ENCODE measurements at regions not wholly inside any gene's neighbourhood (a gene's known extent, or its start where the extent isn't known, plus 50 kb on each side); places are given as distances from the start of the nearest gene placed in this dataset.

DNA sequence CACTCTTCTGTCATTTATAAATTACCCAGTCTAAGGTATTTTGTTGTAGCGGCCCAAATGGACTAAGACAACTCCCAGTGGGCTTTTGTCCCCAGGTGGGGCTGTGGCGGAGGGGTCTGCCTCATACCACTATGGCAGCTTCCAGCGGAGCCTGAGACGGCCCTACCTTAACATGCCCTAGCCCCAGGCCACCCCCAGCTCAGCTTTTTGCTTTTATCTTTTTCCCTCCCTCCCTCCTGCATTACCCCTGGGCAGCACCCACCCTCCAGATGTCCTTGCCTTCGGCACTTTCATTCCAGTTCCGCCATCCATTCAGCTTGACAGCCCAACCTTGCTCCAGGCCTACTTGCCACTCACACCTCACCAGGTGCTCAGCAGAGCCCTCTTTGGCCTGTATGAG lies 307.3 kb downstream of the PTPRU start:
- TF ChIP-seq CTCF (IDR thresholded peaks at IDR 0.05; ENCODE audit: low read length, missing control alignments): no peak
- no peak for DNase-seq (ENCODE audit: low read depth)

DNA sequence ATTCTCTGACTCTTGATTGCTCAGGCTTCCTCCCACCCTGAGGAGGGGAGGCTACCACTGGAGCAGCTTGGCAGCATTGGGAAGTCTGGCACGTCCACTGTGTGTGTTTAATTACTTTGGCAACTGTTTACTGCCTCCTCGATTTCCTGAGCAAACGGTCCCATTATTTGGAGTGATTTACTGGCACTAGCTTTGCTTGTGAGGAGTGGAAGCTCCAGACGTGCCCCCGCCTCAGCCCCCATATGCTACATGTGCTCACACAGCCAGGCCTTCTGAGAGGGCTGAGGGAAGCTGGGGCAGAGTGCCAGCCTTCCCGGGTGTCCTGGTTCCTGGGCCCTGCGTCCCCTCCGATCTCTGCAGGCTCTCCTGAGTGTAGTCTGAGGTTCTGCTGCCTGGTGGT lies 306.2 kb downstream of the PTPRU start:
- DNase-seq (ENCODE audit: low read depth): no peak
- no peak overlapping the region for H3K4me3 ChIP-seq (replicated peaks; ENCODE audit: low read depth, low read length)
- no peak for TF ChIP-seq CTCF (IDR thresholded peaks at IDR 0.05; ENCODE audit: low read length, missing control alignments)

More for the DNA sequence above, 307.3 kb downstream of the PTPRU start:
- no peak overlapping the region for H3K4me3 ChIP-seq (replicated peaks; ENCODE audit: low read depth, low read length)

GRCh38 chr1:29541631-29542030 lies 305.3 kb downstream of the PTPRU start:
- DNase-seq (ENCODE audit: low read depth): no peak
- no peak overlapping the region for H3K4me3 ChIP-seq (replicated peaks; ENCODE audit: low read depth, low read length)
- no peak for TF ChIP-seq CTCF (IDR thresholded peaks at IDR 0.05; ENCODE audit: low read length, missing control alignments)

DNA sequence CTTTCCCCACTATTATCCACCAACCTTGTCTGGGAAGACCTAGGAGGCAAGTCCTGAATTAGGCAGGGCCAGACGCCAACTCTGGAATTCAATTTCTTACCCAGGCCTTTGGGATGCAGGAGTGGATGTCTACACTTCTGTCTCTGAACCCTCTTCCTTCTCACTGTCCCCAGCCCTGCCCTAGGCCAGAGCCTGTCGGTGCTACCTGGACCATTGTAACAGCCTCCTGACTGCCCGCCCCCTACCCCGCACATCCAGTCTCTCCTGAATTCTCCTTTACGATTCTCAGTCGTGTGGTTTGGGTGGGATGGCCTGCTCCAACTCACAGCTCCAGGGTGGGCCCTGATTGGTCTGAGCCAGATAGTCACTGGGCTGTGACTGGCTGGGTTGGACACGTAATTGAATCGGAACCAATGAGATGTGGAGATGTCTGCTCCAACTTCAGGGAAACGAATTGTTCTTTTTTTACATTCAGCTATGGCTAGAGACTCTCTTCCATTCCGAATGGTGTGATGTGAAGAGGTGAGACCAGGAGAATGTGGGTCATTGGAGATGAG lies 304.6 kb downstream of the PTPRU start:
- no peak overlapping the region for H3K4me3 ChIP-seq (replicated peaks; ENCODE audit: low read depth, low read length)
- no peak for DNase-seq (ENCODE audit: low read depth)
- no peak for TF ChIP-seq CTCF (IDR thresholded peaks at IDR 0.05; ENCODE audit: low read length, missing control alignments)

DNA sequence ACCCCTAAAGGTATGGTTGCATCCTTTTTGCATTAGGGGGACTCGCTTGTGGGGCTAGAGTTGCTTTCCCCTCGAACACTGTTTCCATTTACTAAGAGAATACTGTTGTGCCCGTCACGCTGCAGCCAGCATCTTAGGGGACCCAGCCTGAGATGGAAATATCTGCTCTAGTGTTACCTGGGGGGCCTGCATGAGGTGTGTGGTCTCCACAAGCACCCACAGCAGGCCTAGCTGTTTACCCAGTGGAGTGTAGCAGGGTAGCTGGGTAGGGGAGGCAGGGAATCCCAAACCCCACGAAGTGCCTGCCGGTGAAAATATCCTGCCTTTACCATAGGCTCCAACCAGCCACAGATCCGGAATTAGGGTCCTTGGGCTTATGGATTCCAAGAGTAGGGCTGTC lies 303.6 kb downstream of the PTPRU start:
- no peak for DNase-seq (ENCODE audit: low read depth)
- H3K4me3 ChIP-seq (replicated peaks; ENCODE audit: low read depth, low read length): no peak overlapping the region
- TF ChIP-seq CTCF (IDR thresholded peaks at IDR 0.05; ENCODE audit: low read length, missing control alignments): no peak

- DNase-seq (ENCODE audit: low read depth): no peak
- no peak overlapping the region for H3K4me3 ChIP-seq (replicated peaks; ENCODE audit: low read depth, low read length)
- TF ChIP-seq CTCF (IDR thresholded peaks at IDR 0.05; ENCODE audit: low read length, missing control alignments): no peak
These were observed 302.3 kb downstream of the PTPRU start for GRCh38 chr1:29538586-29538985.

- TF ChIP-seq CTCF (IDR thresholded peaks at IDR 0.05; ENCODE audit: low read length, missing control alignments): no peak
- DNase-seq (ENCODE audit: low read depth): peak; percentile 10
- no peak overlapping the region for H3K4me3 ChIP-seq (replicated peaks; ENCODE audit: low read depth, low read length)
These were observed 296.4 kb downstream of the PTPRU start for GRCh38 chr1:29532751-29533150.

Data from fibroblast of pulmonary artery (primary cell).